MM.1S (cell line): ENCODE measurements at regions not wholly inside any gene's neighbourhood (a gene's known extent, or its start where the extent isn't known, plus 50 kb on each side); places are given as distances from the start of the nearest gene placed in this dataset.

Source experiments
- DNase-seq: peaks from one replicate; pipeline ENCODE4 v3.0.0-alpha.2; 2015
- H2AFZ ChIP-seq: fragments of 300-600 bp; sonication (generic); 2 replicates; pipeline ENCODE4 v1.6.0; 2016; ENCODE audit warnings: antibody characterized with exemption, low read length
- H3F3A ChIP-seq: fragments of 300-600 bp; sonication (generic); 2 replicates; pipeline ENCODE4 v1.6.1; 2016; ENCODE audit warnings: mild to moderate bottlenecking, antibody characterized with exemption, low read length, moderate library complexity, mixed read lengths; ENCODE audit not compliant: insufficient read depth
- H3K27ac ChIP-seq: fragments of 300-600 bp; sonication (generic); 2 replicates; pipeline ENCODE4 v1.5.1; 2016; ENCODE audit warnings: mild to moderate bottlenecking, low read length
- H3K27me3 ChIP-seq: fragments of 300-600 bp; sonication (generic); replicated peaks from 2 replicates; pipeline ENCODE4 v1.6.0; 2016; ENCODE audit warnings: low read length; ENCODE audit not compliant: insufficient read depth
- H3K36me3 ChIP-seq: fragments of 300-600 bp; sonication (generic); replicated peaks from 2 replicates; pipeline ENCODE4 v1.6.1; 2016; ENCODE audit warnings: mild to moderate bottlenecking, low read length, mixed read lengths; ENCODE audit not compliant: insufficient read depth
- H3K4me1 ChIP-seq: fragments of 300-600 bp; sonication (generic); 2 replicates; pipeline ENCODE4 v1.6.1; 2016; ENCODE audit warnings: low read length, mixed read lengths
- H3K4me2 ChIP-seq: fragments of 300-600 bp; sonication (generic); 2 replicates; pipeline ENCODE4 v1.6.0; 2016; ENCODE audit warnings: low read depth, low read length
- H3K4me3 ChIP-seq: fragments of 300-600 bp; sonication (generic); 2 replicates; pipeline ENCODE4 v1.5.1; 2016; ENCODE audit warnings: low read length, mixed read lengths
- H3K79me2 ChIP-seq: fragments of 300-600 bp; sonication (generic); 2 replicates; pipeline ENCODE4 v1.6.1; 2016; ENCODE audit warnings: mixed run types, low read length, mixed read lengths
- H3K9ac ChIP-seq: fragments of 300-600 bp; sonication (generic); 2 replicates; pipeline ENCODE4 v1.6.1; 2016; ENCODE audit warnings: low read length, mixed read lengths
- H3K9me2 ChIP-seq: fragments of 300-600 bp; sonication (generic); replicated peaks from 2 replicates; pipeline ENCODE4 v1.6.1; 2016; ENCODE audit warnings: mild to moderate bottlenecking, low read length, mixed read lengths; ENCODE audit not compliant: insufficient read depth
- H3K9me3 ChIP-seq: fragments of 300-600 bp; sonication (generic); replicated peaks from 2 replicates; pipeline ENCODE4 v1.6.1; 2016; ENCODE audit warnings: mild to moderate bottlenecking, low read length, mixed read lengths; ENCODE audit not compliant: insufficient read depth
- H4K20me1 ChIP-seq: fragments of 300-600 bp; sonication (generic); 2 replicates; pipeline ENCODE4 v1.6.1; 2016; ENCODE audit warnings: mild to moderate bottlenecking, low read length, moderate library complexity, mixed read lengths; ENCODE audit not compliant: insufficient read depth
- EZH2 ChIP-seq: fragments of 300-600 bp; sonication (generic); optimal IDR thresholded peaks from 2 replicates; pipeline ENCODE3; 2017; ENCODE audit warnings: low read depth, mild to moderate bottlenecking, antibody characterized with exemption, low read length, mixed read lengths
- EZH2phosphoT487 ChIP-seq: fragments of 300-600 bp; sonication (generic); IDR thresholded peaks from 2 replicates; pipeline ENCODE4 v1.6.1; 2018; ENCODE audit warnings: antibody characterized with exemption, low read length
- TF ChIP-seq, protein P1 (sequence below): fragments of 300-600 bp; sonication (generic); IDR thresholded peaks from 2 replicates; pipeline ENCODE4 v1.5.1; 2016; ENCODE audit warnings: antibody characterized with exemption, low read length, mixed read lengths

DNA sequence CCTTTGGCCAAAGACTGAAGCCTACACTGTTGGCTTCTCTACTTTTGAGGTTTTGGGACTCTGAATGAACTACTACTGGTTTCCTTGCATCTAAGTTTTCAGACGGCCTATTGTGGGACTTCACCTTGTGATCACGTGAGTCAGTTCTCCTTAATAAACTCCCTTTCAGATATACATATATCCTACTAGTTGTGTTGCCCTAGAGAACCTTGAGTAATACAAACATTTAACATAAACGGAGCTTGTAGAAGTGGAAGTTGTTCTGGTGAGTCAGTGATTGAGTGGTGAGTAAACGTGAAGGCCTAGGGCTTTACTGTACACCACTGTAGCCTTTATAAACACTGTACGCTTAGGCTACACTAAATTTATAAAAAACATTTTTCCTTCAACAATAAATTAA is 107.2 kb upstream of the CDH2 start:
- Histone ChIP-seq H3K27me3 (no peaks in the 10 kb centered on the region), H2AFZ (no peak overlapping the region), H3K4me3 (no peak overlapping the region), H3K36me3 (no peaks in the 10 kb centered on the region), H3K4me1 (no peaks in the 10 kb centered on the region), H3K79me2 (no peaks in the 10 kb centered on the region), H3F3A (no peaks in the 10 kb centered on the region), H3K9me2 (no peaks in the 10 kb centered on the region), H3K9ac (no peak overlapping the region), H3K9me3 (no peaks in the 10 kb centered on the region), H3K4me2 (no peak overlapping the region), H4K20me1 (no peaks in the 10 kb centered on the region), H3K27ac (no peak overlapping the region)
- TF ChIP-seq EZH2phosphoT487, result no peak
- TF ChIP-seq EZH2, result no peak
- TF ChIP-seq, protein P1, sequence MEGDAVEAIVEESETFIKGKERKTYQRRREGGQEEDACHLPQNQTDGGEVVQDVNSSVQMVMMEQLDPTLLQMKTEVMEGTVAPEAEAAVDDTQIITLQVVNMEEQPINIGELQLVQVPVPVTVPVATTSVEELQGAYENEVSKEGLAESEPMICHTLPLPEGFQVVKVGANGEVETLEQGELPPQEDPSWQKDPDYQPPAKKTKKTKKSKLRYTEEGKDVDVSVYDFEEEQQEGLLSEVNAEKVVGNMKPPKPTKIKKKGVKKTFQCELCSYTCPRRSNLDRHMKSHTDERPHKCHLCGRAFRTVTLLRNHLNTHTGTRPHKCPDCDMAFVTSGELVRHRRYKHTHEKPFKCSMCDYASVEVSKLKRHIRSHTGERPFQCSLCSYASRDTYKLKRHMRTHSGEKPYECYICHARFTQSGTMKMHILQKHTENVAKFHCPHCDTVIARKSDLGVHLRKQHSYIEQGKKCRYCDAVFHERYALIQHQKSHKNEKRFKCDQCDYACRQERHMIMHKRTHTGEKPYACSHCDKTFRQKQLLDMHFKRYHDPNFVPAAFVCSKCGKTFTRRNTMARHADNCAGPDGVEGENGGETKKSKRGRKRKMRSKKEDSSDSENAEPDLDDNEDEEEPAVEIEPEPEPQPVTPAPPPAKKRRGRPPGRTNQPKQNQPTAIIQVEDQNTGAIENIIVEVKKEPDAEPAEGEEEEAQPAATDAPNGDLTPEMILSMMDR, result no peak
- DNase-seq, result no peak

DNA sequence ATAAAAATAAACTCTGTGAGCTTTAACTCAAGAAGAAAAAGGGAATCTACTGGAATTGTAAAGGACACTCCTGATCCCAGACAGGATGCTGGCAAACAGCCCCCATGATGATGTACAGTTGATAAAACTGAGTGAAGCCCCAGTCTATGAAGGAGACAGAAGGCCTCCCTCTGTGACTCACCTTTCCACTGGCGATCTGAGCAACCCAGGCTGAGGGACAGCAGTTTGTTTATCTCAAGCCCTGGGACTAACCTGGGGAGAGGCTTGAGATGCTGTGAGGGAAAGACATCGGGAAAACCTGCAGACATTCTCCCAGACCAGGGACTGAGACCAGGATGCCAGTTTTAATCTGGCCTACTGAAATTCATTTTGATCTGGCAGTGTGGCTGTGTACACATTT is 104.5 kb upstream of the CDH2 start:
- no peaks in the 10 kb centered on the region for H3K79me2 ChIP-seq
- H3F3A ChIP-seq, result no peaks in the 10 kb centered on the region
- H2AFZ ChIP-seq, result no peak overlapping the region
- no peaks in the 10 kb centered on the region for H3K36me3 ChIP-seq
- no peaks in the 10 kb centered on the region for H3K4me1 ChIP-seq
- H3K4me3 ChIP-seq, result no peak overlapping the region
- no peak overlapping the region for H3K27ac ChIP-seq
- no peak overlapping the region for H3K9ac ChIP-seq
- no peaks in the 10 kb centered on the region for H3K9me2 ChIP-seq
- DNase-seq, result no peak
- TF ChIP-seq EZH2phosphoT487 (no peak), EZH2 (no peak)
- TF ChIP-seq, protein P1, result no peak
- no peak overlapping the region for H3K4me2 ChIP-seq
- no peaks in the 10 kb centered on the region for H4K20me1 ChIP-seq
- H3K27me3 ChIP-seq, result no peaks in the 10 kb centered on the region
- no peaks in the 10 kb centered on the region for H3K9me3 ChIP-seq

DNA sequence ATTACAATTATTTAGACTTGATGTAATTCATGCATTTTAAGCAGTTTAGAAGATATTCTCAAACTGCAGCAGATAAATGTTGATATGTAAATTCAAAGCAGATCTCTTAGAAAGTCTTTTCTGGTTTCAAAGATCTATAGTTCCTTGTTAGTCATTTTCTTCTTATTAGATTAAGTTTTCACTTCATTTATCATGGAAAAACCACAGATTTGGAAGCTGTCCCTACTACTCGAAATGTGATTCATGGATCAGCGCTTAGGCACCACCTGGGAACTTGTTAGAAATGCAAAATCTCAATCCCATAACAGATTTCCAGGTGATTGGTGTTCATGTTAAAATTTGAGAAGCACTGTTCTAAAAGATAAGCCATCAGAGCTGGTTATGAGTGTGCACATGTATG is 92.8 kb upstream of the CDH2 start:
- no peaks in the 10 kb centered on the region for H3K9me3 ChIP-seq
- H3K4me1 ChIP-seq, result no peaks in the 10 kb centered on the region
- H3K79me2 ChIP-seq, result no peaks in the 10 kb centered on the region
- no peak for DNase-seq
- TF ChIP-seq EZH2 (no peak), EZH2phosphoT487 (no peak)
- no peaks in the 10 kb centered on the region for H3K9me2 ChIP-seq
- H3K4me2 ChIP-seq, result no peak overlapping the region
- H3K9ac ChIP-seq, result no peak overlapping the region
- H3F3A ChIP-seq, result no peaks in the 10 kb centered on the region
- no peaks in the 10 kb centered on the region for H3K36me3 ChIP-seq
- no peaks in the 10 kb centered on the region for H4K20me1 ChIP-seq
- H3K27me3 ChIP-seq, result no peaks in the 10 kb centered on the region
- H3K4me3 ChIP-seq, result no peak overlapping the region
- no peak overlapping the region for H3K27ac ChIP-seq
- H2AFZ ChIP-seq, result no peak overlapping the region

DNA sequence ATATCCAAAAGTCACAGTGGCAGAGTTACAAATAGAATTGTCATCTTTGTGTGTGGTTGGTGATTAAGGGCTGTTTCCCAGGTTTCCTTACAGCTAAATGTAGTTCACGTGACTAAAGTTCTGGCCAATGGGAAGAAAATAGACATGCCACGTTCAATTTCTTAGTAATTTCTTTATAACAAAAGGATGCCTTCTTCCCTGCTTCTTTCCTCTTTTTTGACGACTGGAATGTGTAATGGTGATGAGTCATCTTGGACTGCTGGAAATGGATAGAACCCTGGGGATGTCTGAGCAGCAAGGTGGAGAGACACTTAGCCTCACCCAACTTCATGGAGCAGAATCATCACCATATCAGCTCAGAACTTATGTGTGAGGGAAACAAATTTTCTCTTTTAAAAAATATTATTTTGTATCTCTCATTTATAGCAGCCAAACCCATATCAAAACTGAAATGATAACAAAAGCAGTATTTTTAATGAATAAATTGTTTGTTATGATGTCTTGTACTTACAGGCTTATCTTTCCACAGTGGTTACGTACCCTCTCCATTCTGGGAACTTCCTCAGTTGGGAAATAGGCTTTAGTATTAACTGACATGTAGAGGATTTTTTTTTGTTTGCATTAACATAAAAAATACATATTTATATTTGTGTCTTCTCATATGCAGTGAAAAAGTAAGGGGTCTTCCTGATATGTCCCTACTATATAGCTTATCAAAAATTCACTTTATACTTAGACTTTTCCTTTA is 91.1 kb upstream of the CDH2 start:
- no peaks in the 10 kb centered on the region for H3K4me1 ChIP-seq
- no peak overlapping the region for H3K4me3 ChIP-seq
- no peaks in the 10 kb centered on the region for H4K20me1 ChIP-seq
- H3K79me2 ChIP-seq, result no peaks in the 10 kb centered on the region
- no peaks in the 10 kb centered on the region for H3K36me3 ChIP-seq
- H3K27ac ChIP-seq, result no peak overlapping the region
- H3K9me2 ChIP-seq, result no peaks in the 10 kb centered on the region
- H3F3A ChIP-seq, result no peaks in the 10 kb centered on the region
- H3K4me2 ChIP-seq, result no peak overlapping the region
- TF ChIP-seq, protein P1, result no peak
- no peak for TF ChIP-seq EZH2
- no peak for TF ChIP-seq EZH2phosphoT487
- H3K27me3 ChIP-seq, result no peaks in the 10 kb centered on the region
- no peaks in the 10 kb centered on the region for H3K9me3 ChIP-seq
- no peak for DNase-seq
- H2AFZ ChIP-seq, result no peak overlapping the region
- H3K9ac ChIP-seq, result no peak overlapping the region
